Esophagus squamous epithelium (tissue), 5 donors: ENCODE measurements at regions not wholly inside any gene's neighbourhood (a gene's known extent, or its start where the extent isn't known, plus 50 kb on each side); places are given as distances from the start of the nearest gene placed in this dataset.
A peak's percentile ranks its signal among the peaks of the same experiment; 100 is the strongest.
"Not testable (repeated sequence)": the region's sequence is repeated elsewhere in the genome, so short reads cannot be mapped to it uniquely, and the experiment has no call there.

Experiments used
- DNase-seq: peaks from one replicate; lab custom pipeline; 2025; lab: John Stamatoyannopoulos, UW
- H3K27ac ChIP-seq, 4 donors: fragments of 200-600 bp; sonication (generic); one replicate each; pipeline ENCODE4 v1.5.1; 2016 to 2019; ENCODE audit warnings: mild to moderate bottlenecking in 1 of 4
- H3K27me3 ChIP-seq, 4 donors: fragments of 200-600 bp; sonication (generic); 1 replicate in 3 of 4; 2 replicates in 1 of 4; pipeline versions ENCODE4 v1.5.1 to v1.6.0; 2017 to 2021; ENCODE audit warnings: antibody characterized with exemption in 1 of 4
- H3K36me3 ChIP-seq, 3 donors: fragments of 200-600 bp; sonication (generic); one replicate each; pipeline ENCODE4 v1.5.1; 2016 to 2019
- H3K4me1 ChIP-seq, 3 donors: fragments of 200-600 bp; sonication (generic); one replicate each; pipeline ENCODE4 v1.5.1; 2017 to 2019
- H3K4me3 ChIP-seq, 4 donors: fragments of 200-600 bp; sonication (generic); 1 replicate in 3 of 4; 2 replicates in 1 of 4; pipeline ENCODE4 v1.5.1; 2016 to 2019; ENCODE audit warnings: mild to moderate bottlenecking in 2 of 4, moderate library complexity in 1 of 4
- H3K9me3 ChIP-seq, 3 donors: fragments of 200-600 bp; sonication (generic); one replicate each; pipeline ENCODE4 v1.5.1; 2016 to 2019
- CTCF ChIP-seq, 6 experiments: fragments of 450-650 bp in 4 of 6; fragments of 200-600 bp in 2 of 6; sonication (generic) in 2 of 6; IDR thresholded peaks; one replicate each; pipeline ENCODE4 v1.5.1; 2016 to 2019; ENCODE audit warnings: antibody characterized with exemption in 6 of 6, mild to moderate bottlenecking in 4 of 6, moderate library complexity in 4 of 6
- POLR2A ChIP-seq, 4 donors: fragments of 450-650 bp; IDR thresholded peaks; one replicate each; pipeline ENCODE4 v1.6.1; 2017; ENCODE audit warnings: antibody characterized with exemption in 4 of 4, mild to moderate bottlenecking in 4 of 4, moderate library complexity in 3 of 4
- WGBS, 2 donors: methylation state at CpG; one replicate each; pipeline ENCODE4 v1.1.5; 2018; 5-methylcytosine and 5-hydroxymethylcytosine counted together
- intact Hi-C: fragments of 100-400 bp; cut with DNase I; formaldehyde crosslinking; loops from one replicate; pipeline ENCODE4 v1.15.0; 2022
- donor health status: DM: yes; HTN: yes; CAD: no.

DNA sequence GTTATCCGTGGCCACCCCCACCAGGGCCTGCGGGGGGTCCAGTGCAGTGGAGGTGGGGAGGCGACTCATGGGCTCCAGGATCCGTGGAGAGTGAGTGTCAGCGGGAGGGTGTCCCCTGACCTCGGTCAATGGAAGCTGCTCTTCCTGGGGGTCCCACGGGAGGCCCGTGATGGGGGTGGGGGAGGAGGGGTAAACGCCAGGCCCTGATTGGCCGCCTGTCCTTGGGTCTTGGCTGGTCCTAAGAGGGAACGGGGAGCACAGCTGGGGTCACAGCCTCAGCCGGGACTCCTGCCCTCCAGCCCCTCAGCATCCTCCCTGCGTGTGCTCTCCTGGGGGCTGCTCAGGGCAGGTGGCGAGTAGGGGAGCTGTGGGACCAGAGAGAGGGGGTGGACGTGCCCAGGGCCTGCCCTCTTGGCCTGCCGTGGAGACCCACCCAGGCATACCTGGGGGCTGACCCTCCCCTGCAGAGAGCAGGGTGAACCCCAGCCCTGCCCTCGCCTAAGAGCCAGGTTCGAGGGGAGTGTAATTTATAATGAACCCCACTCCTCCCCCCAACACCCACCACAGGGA lies 184.6 kb downstream of the GOLGA6L6 start:
- Histone ChIP-seq H3K4me1 (no peaks in the 10 kb centered on the region), H3K4me3 (no peak overlapping the region), H3K9me3 (peaks cover 0 to 20% (median 10%) of the 10 kb centered on the region in 3 donors), H3K27ac (no peak overlapping the region), H3K36me3 (no peaks in the 10 kb centered on the region), H3K27me3 (peaks cover 0 to 3% (median 0%) of the 10 kb centered on the region in 4 donors)
- TF ChIP-seq CTCF (IDR thresholded peaks at IDR 0.05), result no peak
- no peak for TF ChIP-seq POLR2A (IDR thresholded peaks at IDR 0.05)
- intact Hi-C loops, result no loop called here
- WGBS, 2 donors, result 71 to 72% methylated on average over 10 to 13 of the region's 18 CpGs
- DNase-seq, result no peak

GRCh38 chr15:20356444-20356910 lies 185.1 kb downstream of the GOLGA6L6 start:
- H3K4me3 ChIP-seq, result no peak overlapping the region
- H3K9me3 ChIP-seq, result peaks cover 0 to 20% (median 10%) of the 10 kb centered on the region in 3 donors
- intact Hi-C loops, result no loop called here
- no peak for DNase-seq
- H3K36me3 ChIP-seq, result no peaks in the 10 kb centered on the region
- no peaks in the 10 kb centered on the region for H3K4me1 ChIP-seq
- H3K27me3 ChIP-seq, result peaks cover 0 to 3% (median 0%) of the 10 kb centered on the region in 4 donors
- WGBS, 2 donors, result 58 to 61% methylated on average over 14 to 17 of the region's 17 CpGs
- TF ChIP-seq POLR2A (IDR thresholded peaks at IDR 0.05) (no peak), CTCF (IDR thresholded peaks at IDR 0.05) (peak; percentile 55 to 99 (median 70))
- no peak overlapping the region for H3K27ac ChIP-seq

- TF ChIP-seq CTCF (IDR thresholded peaks at IDR 0.05) (no peak), POLR2A (IDR thresholded peaks at IDR 0.05) (no peak)
- WGBS, 2 donors, result 71 to 76% methylated on average over 6 of the region's 6 CpGs
- Histone ChIP-seq H3K36me3 (no peaks in the 10 kb centered on the region), H3K27ac (no peak overlapping the region), H3K4me3 (no peak overlapping the region), H3K4me1 (no peaks in the 10 kb centered on the region), H3K9me3 (peaks cover 0 to 20% (median 10%) of the 10 kb centered on the region in 3 donors), H3K27me3 (peaks cover 0 to 3% (median 0%) of the 10 kb centered on the region in 4 donors)
- intact Hi-C loops, result no loop called here
- DNase-seq, result no peak
Measured at GRCh38 chr15:20355256-20355868, 186.2 kb downstream of the GOLGA6L6 start.

GRCh38 chr15:20354884-20355223 lies 186.7 kb downstream of the GOLGA6L6 start:
- H3K9me3 ChIP-seq, result peaks cover 0 to 20% (median 12%) of the 10 kb centered on the region in 3 donors
- H3K4me3 ChIP-seq, H3K27me3 ChIP-seq, DNase-seq, H3K36me3 ChIP-seq, H3K27ac ChIP-seq, H3K4me1 ChIP-seq, intact Hi-C loops: not testable (repeated sequence)
- WGBS, 2 donors, result 54 to 64% methylated on average over 5 of the region's 5 CpGs

- no peak for DNase-seq
- peaks cover 0 to 3% (median 0%) of the 10 kb centered on the region in 4 donors for H3K27me3 ChIP-seq
- H3K9me3 ChIP-seq, result peaks cover 0 to 25% (median 18%) of the 10 kb centered on the region in 3 donors
- H3K27ac ChIP-seq, result no peak overlapping the region
- WGBS, 2 donors, result 68 to 69% methylated on average over 14 of the region's 14 CpGs
- no peaks in the 10 kb centered on the region for H3K4me1 ChIP-seq
- intact Hi-C loops, result no loop called here
- no peak overlapping the region for H3K4me3 ChIP-seq
- TF ChIP-seq CTCF (IDR thresholded peaks at IDR 0.05) (no peak), POLR2A (IDR thresholded peaks at IDR 0.05) (no peak)
- H3K36me3 ChIP-seq, result no peaks in the 10 kb centered on the region
Measured at GRCh38 chr15:20353966-20354883, 187.4 kb downstream of the GOLGA6L6 start.
